ENCODE measurements at regions not wholly inside any gene's neighbourhood (a gene's known extent, or its start where the extent isn't known, plus 50 kb on each side); places are given as distances from the start of the nearest gene placed in this dataset.
"Not testable (repeated sequence)": the region's sequence is repeated elsewhere in the genome, so short reads cannot be mapped to it uniquely, and the experiment has no call there.

GRCh38 chr3:82556113-82556512 lies 794.7 kb upstream of the GBE1 start:
- TF ChIP-seq POLR2AphosphoS5 (IDR thresholded peaks at IDR 0.05) = no peak
- TF ChIP-seq POLR2A (IDR thresholded peaks at IDR 0.05) = no peak
- TF ChIP-seq, protein P1, sequence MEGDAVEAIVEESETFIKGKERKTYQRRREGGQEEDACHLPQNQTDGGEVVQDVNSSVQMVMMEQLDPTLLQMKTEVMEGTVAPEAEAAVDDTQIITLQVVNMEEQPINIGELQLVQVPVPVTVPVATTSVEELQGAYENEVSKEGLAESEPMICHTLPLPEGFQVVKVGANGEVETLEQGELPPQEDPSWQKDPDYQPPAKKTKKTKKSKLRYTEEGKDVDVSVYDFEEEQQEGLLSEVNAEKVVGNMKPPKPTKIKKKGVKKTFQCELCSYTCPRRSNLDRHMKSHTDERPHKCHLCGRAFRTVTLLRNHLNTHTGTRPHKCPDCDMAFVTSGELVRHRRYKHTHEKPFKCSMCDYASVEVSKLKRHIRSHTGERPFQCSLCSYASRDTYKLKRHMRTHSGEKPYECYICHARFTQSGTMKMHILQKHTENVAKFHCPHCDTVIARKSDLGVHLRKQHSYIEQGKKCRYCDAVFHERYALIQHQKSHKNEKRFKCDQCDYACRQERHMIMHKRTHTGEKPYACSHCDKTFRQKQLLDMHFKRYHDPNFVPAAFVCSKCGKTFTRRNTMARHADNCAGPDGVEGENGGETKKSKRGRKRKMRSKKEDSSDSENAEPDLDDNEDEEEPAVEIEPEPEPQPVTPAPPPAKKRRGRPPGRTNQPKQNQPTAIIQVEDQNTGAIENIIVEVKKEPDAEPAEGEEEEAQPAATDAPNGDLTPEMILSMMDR (IDR thresholded peaks at IDR 0.05) = no peak
- no peak for TF ChIP-seq EP300 (IDR thresholded peaks at IDR 0.05)
- 36 to 48% methylated on average over 5 of the region's 5 CpGs for WGBS, 2 donors (ENCODE audit: low coverage in 1 of 2)
- H3K36me3 ChIP-seq = no peaks in the 10 kb centered on the region
- ATAC-seq = no peak
- no peaks in the 10 kb centered on the region for H3K27me3 ChIP-seq
- H3K9me3 ChIP-seq = no peaks in the 10 kb centered on the region
- H3K4me1 ChIP-seq = no peaks in the 10 kb centered on the region
- H3K4me3 ChIP-seq = no peak overlapping the region
- no peak overlapping the region for H3K27ac ChIP-seq

GRCh38 chr3:82542556-82542955 lies 781.1 kb upstream of the GBE1 start:
- WGBS, 2 donors (ENCODE audit: low coverage in 1 of 2) = 92 to 95% methylated on average over 2 of the region's 2 CpGs
- ATAC-seq = not testable (repeated sequence)

GRCh38 chr3:82521657-82522056 lies 760.2 kb upstream of the GBE1 start:
- 50 to 73% methylated on average over 1 of the region's 1 CpG for WGBS, 2 donors (ENCODE audit: low coverage in 1 of 2)

More at GRCh38 chr3:82542556-82542955, 781.1 kb upstream of the GBE1 start:
- H3K27ac ChIP-seq, H3K27me3 ChIP-seq, H3K4me3 ChIP-seq, H3K9me3 ChIP-seq, H3K4me1 ChIP-seq, H3K36me3 ChIP-seq: not testable (repeated sequence)

DNA sequence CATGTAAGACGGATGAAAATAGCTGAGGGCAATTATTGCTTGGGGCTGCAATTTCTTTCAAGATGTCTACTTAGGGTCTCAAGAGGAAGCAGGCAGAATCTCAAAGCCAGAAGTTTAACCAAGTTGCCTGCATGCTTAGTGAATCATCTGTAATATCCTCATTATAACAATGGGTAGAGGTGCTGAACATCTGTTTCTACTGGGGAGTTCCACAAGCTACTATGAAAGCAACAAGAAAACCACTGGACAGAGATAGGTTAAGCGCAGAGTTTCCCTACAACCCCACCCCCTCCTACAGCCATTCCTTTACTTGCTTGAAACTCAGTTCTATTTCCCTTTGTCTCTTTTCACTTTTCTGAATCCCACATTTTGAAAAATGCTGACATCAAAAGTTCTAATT lies 759.4 kb upstream of the GBE1 start:
- no peak for ATAC-seq
- H3K4me1 ChIP-seq = no peaks in the 10 kb centered on the region
- no peaks in the 10 kb centered on the region for H3K27me3 ChIP-seq
- WGBS, 2 donors (ENCODE audit: low coverage in 1 of 2) = 61 to 77% methylated on average over 2 of the region's 2 CpGs
- no peak overlapping the region for H3K4me3 ChIP-seq
- TF ChIP-seq POLR2A (IDR thresholded peaks at IDR 0.05) (no peak), POLR2AphosphoS5 (IDR thresholded peaks at IDR 0.05) (no peak), EP300 (IDR thresholded peaks at IDR 0.05) (no peak)
- TF ChIP-seq, protein P1 (IDR thresholded peaks at IDR 0.05) = no peak
- no peaks in the 10 kb centered on the region for H3K36me3 ChIP-seq
- no peaks in the 10 kb centered on the region for H3K9me3 ChIP-seq
- H3K27ac ChIP-seq = no peak overlapping the region

More at GRCh38 chr3:82521657-82522056, 760.2 kb upstream of the GBE1 start:
- Histone ChIP-seq H3K27me3 (no peaks in the 10 kb centered on the region), H3K9me3 (no peaks in the 10 kb centered on the region), H3K36me3 (no peaks in the 10 kb centered on the region), H3K27ac (no peak overlapping the region), H3K4me3 (no peak overlapping the region), H3K4me1 (no peaks in the 10 kb centered on the region)
- TF ChIP-seq POLR2AphosphoS5 (IDR thresholded peaks at IDR 0.05) (no peak), EP300 (IDR thresholded peaks at IDR 0.05) (no peak), POLR2A (IDR thresholded peaks at IDR 0.05) (no peak)
- TF ChIP-seq, protein P1 (IDR thresholded peaks at IDR 0.05) = no peak
- ATAC-seq = no peak

DNA sequence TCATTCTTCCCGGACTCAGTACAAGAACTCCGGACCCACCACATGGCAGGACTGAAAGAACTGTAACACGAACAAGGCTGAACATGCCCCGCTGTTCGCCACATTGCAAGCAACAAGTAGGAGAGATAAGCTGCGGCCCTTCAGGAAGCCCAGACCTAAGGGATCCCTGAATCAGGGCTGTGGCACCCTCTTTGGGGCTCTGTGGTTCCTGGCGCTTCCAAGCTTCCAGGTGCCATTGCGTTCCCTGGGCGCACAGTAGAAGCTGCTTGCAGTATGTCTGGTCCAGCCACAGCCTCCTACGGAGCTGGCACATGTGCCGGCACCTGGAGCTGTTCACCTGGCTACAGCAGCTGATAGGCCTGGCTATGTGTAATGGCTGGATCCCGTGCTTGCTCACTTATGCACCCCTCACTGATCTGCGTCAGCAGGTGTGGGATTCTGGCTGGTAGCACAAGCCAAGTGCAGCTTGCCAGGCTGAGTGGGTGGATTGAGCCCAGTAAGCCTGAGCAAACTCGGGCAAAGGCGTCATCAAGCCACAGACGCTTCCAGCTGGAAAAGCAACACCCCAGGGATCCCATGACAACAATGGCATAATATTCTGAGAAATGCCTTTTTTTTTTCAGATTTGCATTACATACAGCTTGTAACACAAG lies 748.6 kb upstream of the GBE1 start:
- Histone ChIP-seq H3K4me3 (no peak overlapping the region), H3K9me3 (no peaks in the 10 kb centered on the region), H3K4me1 (no peaks in the 10 kb centered on the region), H3K27me3 (no peaks in the 10 kb centered on the region), H3K27ac (no peak overlapping the region), H3K36me3 (no peaks in the 10 kb centered on the region)
- no peak for TF ChIP-seq POLR2A (IDR thresholded peaks at IDR 0.05)
- TF ChIP-seq, protein P1 (IDR thresholded peaks at IDR 0.05) = no peak
- TF ChIP-seq POLR2AphosphoS5 (IDR thresholded peaks at IDR 0.05) = no peak
- ATAC-seq = no peak
- 82 to 91% methylated on average over 2 to 8 of the region's 16 CpGs for WGBS, 2 donors (ENCODE audit: low coverage in 1 of 2)
